HG03060 (cell line): ENCODE measurements at regions not wholly inside any gene's neighbourhood (a gene's known extent, or its start where the extent isn't known, plus 50 kb on each side); places are given as distances from the start of the nearest gene placed in this dataset.
"Not testable (repeated sequence)": the region's sequence is repeated elsewhere in the genome, so short reads cannot be mapped to it uniquely, and the experiment has no call there.

Experiments
- ATAC-seq: cut with Tn5 transposase; IDR thresholded peaks from one replicate; pipeline ENCODE4 v1.9.1; 2021; ENCODE audit warnings: low read depth, moderate number of reproducible peaks; ENCODE audit not compliant: unreplicated experiment

- ATAC-seq = not testable (repeated sequence)
Observed at GRCh38 chr6:105860927-105861326, 225.2 kb upstream of the PRDM1 start.

GRCh38 chr6:105859457-105859856, 226.7 kb upstream of the PRDM1 start:
- ATAC-seq = no peak

- not testable (repeated sequence) for ATAC-seq
Observed at GRCh38 chr6:105858639-105859038, 227.5 kb upstream of the PRDM1 start.

- no peak for ATAC-seq
Observed at GRCh38 chr6:105855433-105855832, 230.7 kb upstream of the PRDM1 start.

- not testable (repeated sequence) for ATAC-seq
Observed at GRCh38 chr6:105853979-105854378, 232.2 kb upstream of the PRDM1 start.

GRCh38 chr6:105851606-105852005, 234.5 kb upstream of the PRDM1 start:
- no peak for ATAC-seq

- ATAC-seq = no peak
Observed at GRCh38 chr6:105851113-105851580, 235.0 kb upstream of the PRDM1 start.

- no peak for ATAC-seq
Observed at GRCh38 chr6:105850261-105851112, 235.6 kb upstream of the PRDM1 start.

- ATAC-seq = no peak
Observed at GRCh38 chr6:105849746-105850145, 236.4 kb upstream of the PRDM1 start.

GRCh38 chr6:105847433-105847832, 238.7 kb upstream of the PRDM1 start:
- no peak for ATAC-seq

GRCh38 chr6:105844275-105844883, 241.8 kb upstream of the PRDM1 start:
- no peak for ATAC-seq

GRCh38 chr6:105839266-105839665, 246.9 kb upstream of the PRDM1 start:
- ATAC-seq = no peak

- ATAC-seq = no peak
Observed at GRCh38 chr6:105838171-105838570, 248.0 kb upstream of the PRDM1 start.

- ATAC-seq = no peak
Observed at GRCh38 chr6:105836889-105837288, 249.2 kb upstream of the PRDM1 start.

- ATAC-seq = no peak
Observed at GRCh38 chr6:105836379-105836778, 249.8 kb upstream of the PRDM1 start.

GRCh38 chr6:105835373-105835772, 250.8 kb upstream of the PRDM1 start:
- no peak for ATAC-seq

- no peak for ATAC-seq
Observed at GRCh38 chr6:105833959-105834947, 251.9 kb upstream of the PRDM1 start.

GRCh38 chr6:105832313-105832761, 253.8 kb upstream of the PRDM1 start:
- no peak for ATAC-seq

- ATAC-seq = no peak
Observed at GRCh38 chr6:105831311-105832097, 254.6 kb upstream of the PRDM1 start.

GRCh38 chr6:105825210-105825609, 260.9 kb upstream of the PRDM1 start:
- no peak for ATAC-seq
